ENCODE measurements at regions not wholly inside any gene's neighbourhood (a gene's known extent, or its start where the extent isn't known, plus 50 kb on each side); places are given as distances from the start of the nearest gene placed in this dataset.

DNA sequence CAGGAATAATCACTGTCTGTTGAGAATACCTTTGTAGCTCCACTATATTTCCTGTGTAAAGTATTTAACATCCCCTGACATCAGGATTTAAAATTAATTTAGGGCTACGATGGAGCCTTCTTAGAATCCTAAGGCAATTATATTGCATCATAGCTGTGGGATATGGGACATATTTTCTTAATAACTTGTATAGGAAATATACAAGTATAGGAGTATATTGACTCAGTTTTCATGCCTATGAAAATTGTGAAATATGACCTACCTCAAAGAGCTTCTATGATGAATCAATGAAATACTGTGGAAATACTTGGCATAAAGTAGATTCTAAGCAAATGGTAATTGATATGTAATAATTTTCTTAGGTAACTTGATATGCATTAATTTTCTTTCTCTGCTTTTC is 221.0 kb upstream of the KLF4 start:
- H3K4me1 ChIP-seq = peaks cover 4% of the 10 kb centered on the region
- WGBS, 3 donors = 43 to 64% (median 59%) methylated on average over 1 of the region's 1 CpG
- no peak overlapping the region for H3K27ac ChIP-seq
- no peak for TF ChIP-seq CTCF (IDR thresholded peaks at IDR 0.05)
- H3K4me3 ChIP-seq = no peak overlapping the region
- DNase-seq (no peak), ATAC-seq (no peak)
- H3K9me3 ChIP-seq = no peaks in the 10 kb centered on the region
- H3K36me3 ChIP-seq (ENCODE audit: insufficient read depth in 1 of 2, low read depth in 1 of 2) = no peaks in the 10 kb centered on the region
- no peaks in the 10 kb centered on the region for H3K27me3 ChIP-seq (ENCODE audit: insufficient read depth in 3 of 3, low read length in 2 of 3)
- intact Hi-C loops (cut with DNase I) = no loop called here

GRCh38 chr9:107708791-107709190 is 219.2 kb upstream of the KLF4 start:
- no peak for TF ChIP-seq CTCF (IDR thresholded peaks at IDR 0.05)
- no peak for ATAC-seq
- H3K36me3 ChIP-seq (ENCODE audit: insufficient read depth in 1 of 2, low read depth in 1 of 2) = no peaks in the 10 kb centered on the region
- WGBS, 3 donors = 93 to 99% (median 98%) methylated on average over 2 of the region's 2 CpGs
- no peak overlapping the region for H3K27ac ChIP-seq
- no peaks in the 10 kb centered on the region for H3K9me3 ChIP-seq
- peaks cover 4% of the 10 kb centered on the region for H3K4me1 ChIP-seq
- H3K4me3 ChIP-seq = no peak overlapping the region
- DNase-seq = no peak
- H3K27me3 ChIP-seq (ENCODE audit: insufficient read depth in 3 of 3, low read length in 2 of 3) = no peaks in the 10 kb centered on the region
- intact Hi-C loops (cut with DNase I) = no loop called here

DNA sequence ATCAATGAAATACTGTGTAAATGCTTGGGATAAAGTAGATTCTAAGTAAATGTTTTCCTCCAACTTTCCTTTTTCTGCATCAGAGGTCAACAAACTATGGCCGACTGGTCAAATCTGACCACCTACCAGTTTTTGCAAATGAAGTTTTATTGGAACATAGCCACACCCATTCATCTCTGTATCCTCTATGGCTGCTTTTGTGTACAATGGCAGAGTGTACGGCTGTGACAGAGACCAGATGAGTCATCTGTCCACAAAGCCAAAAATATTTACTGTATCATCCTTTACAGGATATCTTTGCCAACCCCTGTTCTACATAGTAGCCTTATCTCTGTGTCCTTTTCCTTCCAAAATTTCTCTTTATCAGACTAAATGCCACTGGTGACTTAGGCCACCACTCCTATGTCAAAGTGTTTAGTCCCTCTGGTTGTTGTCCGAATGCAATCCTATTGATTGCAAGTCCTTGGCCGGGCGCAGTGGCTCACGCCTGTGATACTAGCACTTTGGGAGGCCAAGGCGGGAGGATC is 218.4 kb upstream of the KLF4 start:
- no peaks in the 10 kb centered on the region for H3K9me3 ChIP-seq
- no peak overlapping the region for H3K4me3 ChIP-seq
- ATAC-seq = peak; percentile 52 to 73 (median 70)
- no peaks in the 10 kb centered on the region for H3K27me3 ChIP-seq (ENCODE audit: insufficient read depth in 3 of 3, low read length in 2 of 3)
- no peak for DNase-seq
- no peaks in the 10 kb centered on the region for H3K36me3 ChIP-seq (ENCODE audit: insufficient read depth in 1 of 2, low read depth in 1 of 2)
- H3K27ac ChIP-seq = no peak overlapping the region
- 74 to 85% (median 83%) methylated on average over 7 of the region's 7 CpGs for WGBS, 3 donors
- peaks cover 4% of the 10 kb centered on the region for H3K4me1 ChIP-seq
- intact Hi-C loops (cut with DNase I) = no loop called here
- no peak for TF ChIP-seq CTCF (IDR thresholded peaks at IDR 0.05)

DNA sequence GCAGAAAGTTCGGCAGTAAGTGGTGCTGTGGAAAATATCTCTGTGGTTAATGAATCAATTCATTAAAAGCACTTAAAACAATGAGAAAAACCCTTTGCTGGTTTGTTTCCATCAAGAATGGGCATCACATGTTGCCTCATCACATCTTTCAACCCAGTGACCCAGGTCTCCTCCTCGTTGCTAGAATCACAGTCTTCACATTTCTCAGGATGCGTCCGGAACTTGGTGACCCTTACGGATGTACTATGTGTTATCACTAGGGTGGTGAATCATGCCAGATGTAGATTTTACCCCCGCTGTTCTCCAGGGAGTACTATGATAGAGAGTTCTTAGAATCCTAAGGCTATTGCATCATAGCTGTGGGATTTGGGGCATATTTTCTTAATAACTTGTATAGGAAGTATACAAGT is 217.9 kb upstream of the KLF4 start:
- no peaks in the 10 kb centered on the region for H3K36me3 ChIP-seq (ENCODE audit: insufficient read depth in 1 of 2, low read depth in 1 of 2)
- ATAC-seq (no peak), DNase-seq (no peak)
- no peaks in the 10 kb centered on the region for H3K9me3 ChIP-seq
- peaks cover 4% of the 10 kb centered on the region for H3K4me1 ChIP-seq
- no peak overlapping the region for H3K27ac ChIP-seq
- 25 to 56% (median 42%) methylated on average over 6 of the region's 6 CpGs for WGBS, 3 donors
- TF ChIP-seq CTCF (IDR thresholded peaks at IDR 0.05) = no peak
- no peak overlapping the region for H3K4me3 ChIP-seq
- H3K27me3 ChIP-seq (ENCODE audit: insufficient read depth in 3 of 3, low read length in 2 of 3) = no peaks in the 10 kb centered on the region
- intact Hi-C loops (cut with DNase I) = no loop called here

GRCh38 chr9:107706701-107707427 is 217.3 kb upstream of the KLF4 start:
- ATAC-seq = no peak
- TF ChIP-seq CTCF (IDR thresholded peaks at IDR 0.05) = no peak
- H3K36me3 ChIP-seq (ENCODE audit: insufficient read depth in 1 of 2, low read depth in 1 of 2) = no peaks in the 10 kb centered on the region

More at GRCh38 chr9:107706701-107707427, 217.3 kb upstream of the KLF4 start:
- no peaks in the 10 kb centered on the region for H3K27me3 ChIP-seq (ENCODE audit: insufficient read depth in 3 of 3, low read length in 2 of 3)
- WGBS, 3 donors = 53 to 58% (median 54%) methylated on average over 3 of the region's 3 CpGs
- peaks cover under 1% of the 10 kb centered on the region for H3K4me1 ChIP-seq
- intact Hi-C loops (cut with DNase I) = no loop called here
- no peaks in the 10 kb centered on the region for H3K9me3 ChIP-seq
- H3K27ac ChIP-seq = no peak overlapping the region
- H3K4me3 ChIP-seq = no peak overlapping the region
- DNase-seq = no peak
